Keratinocyte (primary cell): ENCODE measurements at regions not wholly inside any gene's neighbourhood (a gene's known extent, or its start where the extent isn't known, plus 50 kb on each side); places are given as distances from the start of the nearest gene placed in this dataset.
"Not testable (repeated sequence)": the region's sequence is repeated elsewhere in the genome, so short reads cannot be mapped to it uniquely, and the experiment has no call there.

Source experiments
- DNase-seq: peaks from one replicate; pipeline ENCODE4 v3.0.0-alpha.2; 2011; ENCODE audit warnings: low read depth, missing footprints, low spot score
- FAIRE-seq: peaks from 2 replicates; lab custom pipeline; 2011; peaks lifted over from hg19 to GRCh38; lab: Jason Lieb, UNC
- H2AFZ ChIP-seq: 2 replicates; pipeline ENCODE4 v1.6.0; 2012; ENCODE audit warnings: low read length, control low read depth, inconsistent platforms; ENCODE audit not compliant: control insufficient read depth
- H3K27ac ChIP-seq: 2 replicates; pipeline ENCODE4 v1.5.1; 2011; ENCODE audit warnings: low read length; ENCODE audit not compliant: control insufficient read depth, insufficient read depth
- H3K27me3 ChIP-seq: 3 replicates; pipeline ENCODE4 v1.6.0; 2011; ENCODE audit warnings: low read length; ENCODE audit not compliant: control insufficient read depth, insufficient read depth; ENCODE audit errors: extremely low read depth
- H3K36me3 ChIP-seq, 2 experiments: 2 replicates in 1 of 2; 3 replicates in 1 of 2; pipeline ENCODE4 v1.5.1; 2011; ENCODE audit warnings: low read length in 2 of 2, mild to moderate bottlenecking in 1 of 2; ENCODE audit not compliant: control insufficient read depth in 2 of 2, insufficient read depth in 2 of 2; ENCODE audit errors: extremely low read depth in 1 of 2
- H3K4me1 ChIP-seq: 3 replicates; pipeline ENCODE4 v1.5.1; 2011; ENCODE audit warnings: low read length; ENCODE audit not compliant: control insufficient read depth, insufficient read depth; ENCODE audit errors: extremely low read depth
- H3K4me2 ChIP-seq: 3 replicates; pipeline ENCODE4 v1.6.0; 2011; ENCODE audit warnings: low read depth, low read length; ENCODE audit not compliant: control insufficient read depth, insufficient read depth; ENCODE audit errors: extremely low read depth
- H3K4me3 ChIP-seq, 3 experiments: fragments of 200-600 bp in 1 of 3; sonication (generic) in 1 of 3; 2 replicates in 2 of 3; 3 replicates in 1 of 3; pipeline ENCODE4 v1.5.1; 2011 to 2016; ENCODE audit warnings: low read length in 3 of 3, mild to moderate bottlenecking in 3 of 3, control low read depth in 2 of 3, inconsistent platforms in 1 of 3, low read depth in 1 of 3, mixed read lengths in 1 of 3, mixed run types in 1 of 3, moderate library complexity in 1 of 3; ENCODE audit not compliant: control insufficient read depth in 2 of 3, insufficient read depth in 2 of 3; ENCODE audit errors: extremely low read depth in 1 of 3
- H3K79me2 ChIP-seq: 2 replicates; pipeline ENCODE4 v1.6.0; 2012; ENCODE audit warnings: low read length; ENCODE audit not compliant: control insufficient read depth, insufficient read depth
- H3K9ac ChIP-seq: 3 replicates; pipeline ENCODE4 v1.6.0; 2011; ENCODE audit warnings: low read length; ENCODE audit not compliant: control insufficient read depth, insufficient read depth; ENCODE audit errors: extremely low read depth
- H3K9me1 ChIP-seq: 3 replicates; pipeline ENCODE4 v1.6.0; 2011; ENCODE audit warnings: low read length; ENCODE audit not compliant: control insufficient read depth, insufficient read depth; ENCODE audit errors: extremely low read depth
- H3K9me3 ChIP-seq: 2 replicates; pipeline ENCODE4 v1.5.1; 2012; ENCODE audit warnings: low read depth, low read length; ENCODE audit not compliant: control insufficient read depth
- H4K20me1 ChIP-seq: 3 replicates; pipeline ENCODE4 v1.6.0; 2011; ENCODE audit warnings: low read length; ENCODE audit not compliant: control insufficient read depth, insufficient read depth; ENCODE audit errors: extremely low read depth
- CTCF ChIP-seq, 3 experiments: IDR thresholded peaks in 1 of 3; conservative IDR thresholded peaks in 1 of 3; optimal IDR thresholded peaks in 1 of 3; 2 replicates in 2 of 3; 3 replicates in 1 of 3; pipeline versions ENCODE3 to v1.5.1; 2011; ENCODE audit warnings: low read length in 3 of 3, mild to moderate bottlenecking in 3 of 3, moderate library complexity in 2 of 3, control low read depth in 1 of 3, inconsistent platforms in 1 of 3; ENCODE audit not compliant: insufficient read depth in 2 of 3; ENCODE audit errors: extremely low read depth in 1 of 3
- EZH2 ChIP-seq: IDR thresholded peaks from one replicate; pipeline ENCODE4 v1.6.1; 2012; ENCODE audit warnings: inconsistent platforms, mild to moderate bottlenecking, low read length, moderate library complexity
- dilution Hi-C: fragments of 300-500 bp; cut with MboI; formaldehyde crosslinking; loops from one replicate; pipeline ENCODE4 v1.7.0; 2020; ENCODE audit warnings: low sequenced_read_pairs; ENCODE audit not compliant: extremely low pct_ligation_motif_present

DNA sequence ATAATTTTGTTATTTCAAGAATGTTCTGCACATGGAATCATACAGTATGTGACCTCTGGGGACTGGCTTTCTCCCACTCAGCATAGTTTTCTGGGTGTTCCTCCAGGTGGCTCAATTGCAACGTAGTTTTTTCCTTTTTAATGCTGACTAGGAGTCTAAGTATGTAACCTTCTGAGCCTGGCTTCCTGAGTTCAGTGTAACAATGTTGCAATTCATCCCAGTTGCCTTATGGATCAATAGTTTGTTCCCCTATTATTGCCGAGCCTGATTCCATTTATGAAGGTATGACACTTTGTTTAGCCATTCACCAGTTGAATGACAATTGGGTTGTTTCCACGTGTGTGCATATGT lies 128.3 kb downstream of the CRYBB2 start:
- no peak overlapping the region for H3K9ac ChIP-seq
- H3K4me1 ChIP-seq, result no peaks in the 10 kb centered on the region
- dilution Hi-C loops, result no loop called here
- no peaks in the 10 kb centered on the region for H3K27me3 ChIP-seq
- no peak overlapping the region for H2AFZ ChIP-seq
- H3K9me1 ChIP-seq, result no peaks in the 10 kb centered on the region
- DNase-seq (no peak), FAIRE-seq (no peak)
- no peaks in the 10 kb centered on the region for H3K79me2 ChIP-seq
- peaks cover 5 to 13% of the 10 kb centered on the region in 2 experiments for H3K36me3 ChIP-seq
- H4K20me1 ChIP-seq, result no peaks in the 10 kb centered on the region
- no peaks in the 10 kb centered on the region for H3K9me3 ChIP-seq
- no peak overlapping the region for H3K4me3 ChIP-seq
- H3K4me2 ChIP-seq, result no peak overlapping the region
- H3K27ac ChIP-seq, result no peak overlapping the region
- TF ChIP-seq EZH2 (no peak), CTCF (optimal IDR thresholded peaks at IDR 0.05 in 1 of 3, IDR thresholded peaks at IDR 0.05 in 1 of 3, conservative IDR thresholded peaks at IDR 0.05 in 1 of 3; ENCODE audit: extremely low read depth in 1 of 3, insufficient read depth in 2 of 3, low read length in 3 of 3) (no peak)

DNA sequence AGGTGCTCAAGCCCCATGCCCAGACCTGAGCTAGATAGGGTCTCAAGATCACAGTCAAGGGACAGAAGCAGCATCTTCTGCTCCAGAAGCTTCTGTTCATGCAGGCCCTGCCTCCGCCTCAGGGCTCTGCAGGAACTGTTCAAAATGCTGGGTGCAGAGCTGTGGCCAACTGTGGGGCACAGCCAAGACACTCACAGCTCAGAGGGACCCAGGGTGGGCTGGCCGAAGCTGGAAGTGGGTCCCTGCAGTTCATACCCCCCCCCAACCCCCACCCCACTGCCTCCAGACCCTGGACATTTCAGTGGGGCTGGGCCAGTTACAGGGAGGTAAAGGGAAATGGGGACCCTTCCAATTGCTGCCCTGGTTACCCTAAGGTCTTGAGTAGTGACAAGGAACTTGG lies 129.0 kb downstream of the CRYBB2 start:
- DNase-seq (no peak), FAIRE-seq (no peak)
- Histone ChIP-seq H2AFZ (no peak overlapping the region), H3K4me2 (no peak overlapping the region), H3K9me3 (no peaks in the 10 kb centered on the region), H3K79me2 (no peaks in the 10 kb centered on the region), H3K4me1 (no peaks in the 10 kb centered on the region), H3K4me3 (no peak overlapping the region), H4K20me1 (no peaks in the 10 kb centered on the region), H3K9ac (no peak overlapping the region), H3K36me3 (peaks cover 5 to 13% of the 10 kb centered on the region in 2 experiments), H3K27me3 (no peaks in the 10 kb centered on the region), H3K9me1 (no peaks in the 10 kb centered on the region), H3K27ac (no peak overlapping the region)
- dilution Hi-C loops, result no loop called here
- TF ChIP-seq EZH2, result no peak
- no peak for TF ChIP-seq CTCF (optimal IDR thresholded peaks at IDR 0.05 in 1 of 3, IDR thresholded peaks at IDR 0.05 in 1 of 3, conservative IDR thresholded peaks at IDR 0.05 in 1 of 3; ENCODE audit: extremely low read depth in 1 of 3, insufficient read depth in 2 of 3, low read length in 3 of 3)

DNA sequence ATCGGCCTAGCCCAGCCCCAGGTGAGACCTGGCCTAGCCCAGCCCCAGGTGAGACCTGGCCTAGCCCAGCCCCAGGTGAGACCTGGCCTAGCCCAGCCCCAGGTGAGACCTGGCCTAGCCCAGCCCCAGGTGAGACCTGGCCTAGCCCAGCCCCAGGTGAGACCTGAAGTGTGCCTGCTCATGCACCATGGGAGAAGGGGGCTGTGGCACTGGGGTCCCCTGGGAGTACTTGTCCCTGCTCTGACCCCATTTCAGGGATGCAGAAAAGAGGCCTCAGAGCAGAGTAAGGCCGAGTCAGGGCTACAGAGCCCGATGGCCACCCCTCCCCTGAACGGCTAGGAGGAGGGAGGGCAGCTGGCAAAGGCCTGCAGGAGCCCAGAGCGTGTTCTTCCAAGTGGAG lies 129.6 kb downstream of the CRYBB2 start:
- H3K79me2 ChIP-seq, H3K9me3 ChIP-seq, H3K4me1 ChIP-seq, DNase-seq, H4K20me1 ChIP-seq, FAIRE-seq, H3K9me1 ChIP-seq, H3K4me3 ChIP-seq, H3K27ac ChIP-seq, dilution Hi-C loops, H3K9ac ChIP-seq, H3K27me3 ChIP-seq, H3K4me2 ChIP-seq, H2AFZ ChIP-seq: not testable (repeated sequence)
- H3K36me3 ChIP-seq, result peaks cover 6 to 18% of the 10 kb centered on the region in 2 experiments
